PC-9 (cell line): ENCODE measurements at regions not wholly inside any gene's neighbourhood (a gene's known extent, or its start where the extent isn't known, plus 50 kb on each side); places are given as distances from the start of the nearest gene placed in this dataset.

Experiments used
- BruUV-seq: library from RNA; stranded (reverse); fragments of 400-500 nt; replicated peaks from 2 replicates; lab custom pipeline; 2021; lab: Mats Ljungman, UMichigan
- CTCF ChIA-PET: fragments of 300-600 bp; sonication (Branson Sonifier 250); formaldehyde crosslinking; loops from one replicate; lab custom pipeline; 2022; ENCODE audit warnings: antibody characterized with exemption; lab: Charles Lee
- POLR2A ChIA-PET: fragments of 300-600 bp; sonication (Branson Sonifier 250); formaldehyde crosslinking; loops from one replicate; lab custom pipeline; 2022; ENCODE audit warnings: antibody characterized with exemption; ENCODE audit not compliant: unreplicated experiment; lab: Charles Lee
- DNase-seq, 2 experiments: peaks; one replicate each; pipeline versions ENCODE4 v3.0.0 to v3.0.0-alpha.2; 2015 to 2022; ENCODE audit warnings: mixed read lengths in 1 of 2
- H2AFZ ChIP-seq: fragments of 200-600 bp; sonication (generic); 2 replicates; pipeline ENCODE4 v1.8.1; 2017; ENCODE audit warnings: antibody characterized with exemption
- H3F3A ChIP-seq: fragments of 200-600 bp; sonication (generic); 2 replicates; pipeline ENCODE4 v1.8.1; 2017; ENCODE audit warnings: antibody characterized with exemption, mild to moderate bottlenecking, low read depth; ENCODE audit not compliant: insufficient read depth
- H3K27ac ChIP-seq: fragments of 200-600 bp; sonication (generic); 2 replicates; pipeline ENCODE4 v1.6.1; 2016; ENCODE audit warnings: mixed run types
- H3K27me3 ChIP-seq: fragments of 200-600 bp; sonication (generic); 2 replicates; pipeline ENCODE4 v1.6.1; 2016; ENCODE audit warnings: low read depth, mixed run types; ENCODE audit not compliant: insufficient read depth
- H3K36me3 ChIP-seq: fragments of 200-600 bp; sonication (generic); 2 replicates; pipeline ENCODE4 v1.6.1; 2016; ENCODE audit warnings: low read depth, mixed run types
- H3K4me1 ChIP-seq: fragments of 200-600 bp; sonication (generic); replicated peaks from 2 replicates; pipeline ENCODE4 v1.6.1; 2016; ENCODE audit warnings: mixed run types; ENCODE audit not compliant: insufficient read depth
- H3K4me2 ChIP-seq: fragments of 200-600 bp; sonication (generic); 2 replicates; pipeline ENCODE4 v1.6.1; 2017; ENCODE audit warnings: mixed run types
- H3K4me3 ChIP-seq: fragments of 200-600 bp; sonication (generic); 2 replicates; pipeline ENCODE4 v1.6.1; 2016; ENCODE audit warnings: mixed run types
- H3K79me2 ChIP-seq: fragments of 200-600 bp; sonication (generic); 2 replicates; pipeline ENCODE4 v1.6.1; 2017; ENCODE audit warnings: low read depth, mixed run types
- H3K9me2 ChIP-seq: fragments of 200-600 bp; sonication (generic); 2 replicates; pipeline ENCODE4 v1.8.1; 2017; ENCODE audit warnings: mild to moderate bottlenecking; ENCODE audit not compliant: insufficient read depth
- H3K9me3 ChIP-seq: fragments of 200-600 bp; sonication (generic); 2 replicates; pipeline ENCODE4 v1.8.1; 2016; ENCODE audit warnings: low read depth; ENCODE audit not compliant: insufficient read depth
- H4K20me1 ChIP-seq: fragments of 200-600 bp; sonication (generic); 2 replicates; pipeline ENCODE4 v1.8.1; 2017; ENCODE audit not compliant: insufficient read depth
- CTCF ChIP-seq: fragments of 200-600 bp; sonication (generic); conservative IDR thresholded peaks from 2 replicates; pipeline ENCODE4 v1.6.1; 2017; ENCODE audit warnings: mixed run types, antibody characterized with exemption, mild to moderate bottlenecking, moderate library complexity
- EZH2 ChIP-seq: fragments of 200-600 bp; sonication (generic); IDR thresholded peaks from 2 replicates; pipeline ENCODE4 v1.8.0; 2017; ENCODE audit warnings: antibody characterized with exemption, low read depth
- intact Hi-C: fragments of 100-400 bp; cut with micrococcal nuclease; formaldehyde crosslinking; loops from one replicate; pipeline ENCODE4 v1.10.0; 2022; ENCODE audit not compliant: unreplicated experiment

DNA sequence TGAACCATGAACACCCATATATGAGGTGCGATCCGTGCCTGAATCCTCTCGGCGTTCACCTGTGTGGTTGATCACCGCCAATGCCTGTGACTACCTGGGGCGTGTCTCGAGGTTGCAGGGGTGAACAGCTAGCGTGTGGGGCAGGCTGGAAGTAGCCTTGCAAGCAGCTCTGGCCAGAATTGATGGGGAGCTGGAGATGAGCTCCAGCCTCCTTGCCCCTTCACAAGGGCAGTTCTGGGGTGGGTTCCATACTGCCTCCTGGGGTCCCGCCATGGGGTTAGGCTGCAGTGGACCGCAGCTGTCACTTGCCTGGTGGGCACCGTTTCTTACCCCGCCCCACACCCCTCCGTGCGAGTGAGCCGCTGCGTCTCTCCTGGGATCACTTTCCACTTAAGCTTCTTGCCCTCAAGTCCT is 154.5 kb upstream of the SOX1 start:
- Histone ChIP-seq H4K20me1 (no peaks in the 10 kb centered on the region), H3K79me2 (no peaks in the 10 kb centered on the region), H2AFZ (no peak overlapping the region), H3K27ac (no peak overlapping the region), H3F3A (no peaks in the 10 kb centered on the region), H3K27me3 (peaks cover 100% of the 10 kb centered on the region), H3K4me1 (no peaks in the 10 kb centered on the region), H3K9me2 (no peaks in the 10 kb centered on the region), H3K9me3 (no peaks in the 10 kb centered on the region), H3K4me3 (no peak overlapping the region), H3K4me2 (no peak overlapping the region), H3K36me3 (no peaks in the 10 kb centered on the region)
- POLR2A ChIA-PET = no interaction called here
- no TSS peak for BruUV-seq
- intact Hi-C loops = no loop called here
- CTCF ChIA-PET = interaction anchor here (0.5 kb wide), 1 partner anchor 407 kb away, joined by 22 read pairs; no protein-coding TSS in a partner anchor
- TF ChIP-seq CTCF (no peak), EZH2 (no peak)
- DNase-seq = no peak

DNA sequence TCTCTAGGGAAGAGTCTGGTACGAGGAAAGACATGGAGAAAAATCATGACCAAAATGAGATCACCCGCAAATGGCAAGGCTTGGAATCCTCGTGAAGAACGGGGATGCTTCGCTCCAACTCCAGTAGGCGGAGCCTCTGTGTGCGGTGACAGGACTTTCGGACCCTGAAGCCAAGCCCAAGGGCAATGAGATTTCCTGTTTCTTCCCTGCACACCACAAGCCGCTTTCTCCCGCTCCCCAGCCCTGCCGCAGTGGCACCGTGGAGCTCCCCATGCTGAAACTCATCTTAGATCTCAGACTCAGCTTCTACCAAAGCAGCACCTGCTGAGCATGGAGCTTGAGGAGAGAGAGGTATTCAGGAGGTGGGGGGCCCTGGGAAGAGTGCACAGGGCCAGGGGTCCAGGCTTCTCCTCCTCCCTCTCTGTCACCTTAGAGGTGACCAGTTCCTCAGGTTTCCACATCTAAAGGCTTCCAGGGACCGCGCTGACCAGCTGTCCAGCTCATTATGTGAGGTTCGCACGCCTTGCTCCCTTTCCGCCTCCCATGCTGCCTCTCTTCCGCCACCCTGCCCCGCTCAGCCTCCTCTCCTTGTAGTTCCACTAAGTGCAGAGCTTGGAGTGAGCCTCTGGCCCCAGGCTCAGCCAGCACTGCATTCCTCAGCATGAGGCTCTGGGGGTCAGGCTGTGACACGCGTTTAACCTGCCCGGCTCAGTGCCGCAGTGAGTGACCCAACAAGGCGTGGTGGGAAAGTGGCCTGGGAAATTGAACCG is 153.8 kb upstream of the SOX1 start:
- Histone ChIP-seq H2AFZ (no peak overlapping the region), H3K9me2 (no peaks in the 10 kb centered on the region), H3K27me3 (peaks cover 100% of the 10 kb centered on the region), H3K4me3 (no peak overlapping the region), H3K79me2 (no peaks in the 10 kb centered on the region), H3K36me3 (no peaks in the 10 kb centered on the region), H3K4me1 (no peaks in the 10 kb centered on the region), H3K27ac (no peak overlapping the region), H3F3A (no peaks in the 10 kb centered on the region), H3K9me3 (no peaks in the 10 kb centered on the region), H3K4me2 (no peak overlapping the region), H4K20me1 (no peaks in the 10 kb centered on the region)
- TF ChIP-seq CTCF (no peak), EZH2 (no peak)
- DNase-seq = no peak
- ChIA-PET CTCF (no interaction called here), POLR2A (no interaction called here)
- intact Hi-C loops = no loop called here
- no TSS peak for BruUV-seq

DNA sequence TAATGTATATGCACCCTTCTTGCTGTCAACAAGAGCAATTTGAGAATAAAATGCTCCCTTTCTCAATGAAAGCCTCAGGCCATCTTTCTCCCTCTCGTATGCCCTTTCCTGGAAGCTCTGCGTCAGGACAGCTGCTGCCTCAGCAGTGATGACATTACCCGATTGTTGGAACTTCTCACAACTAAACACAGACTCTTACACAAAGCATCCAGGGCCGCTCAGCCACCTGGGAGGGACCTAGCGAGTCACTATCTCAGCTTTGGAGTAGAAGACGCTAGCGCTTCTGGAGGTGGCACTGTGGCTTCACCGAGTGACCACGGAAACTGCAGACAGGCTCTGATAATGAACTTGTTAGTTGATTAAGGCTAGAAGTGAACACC is 153.2 kb upstream of the SOX1 start:
- POLR2A ChIA-PET = no interaction called here
- Histone ChIP-seq H3K27ac (no peak overlapping the region), H3K27me3 (peaks cover 100% of the 10 kb centered on the region), H3K79me2 (no peaks in the 10 kb centered on the region), H3K36me3 (no peaks in the 10 kb centered on the region), H3K9me2 (no peaks in the 10 kb centered on the region), H3K4me3 (no peak overlapping the region), H4K20me1 (no peaks in the 10 kb centered on the region), H3K9me3 (no peaks in the 10 kb centered on the region), H2AFZ (no peak overlapping the region), H3K4me2 (no peak overlapping the region), H3K4me1 (no peaks in the 10 kb centered on the region), H3F3A (no peaks in the 10 kb centered on the region)
- CTCF ChIA-PET = no interaction called here
- TF ChIP-seq CTCF = no peak
- no peak for TF ChIP-seq EZH2
- intact Hi-C loops = no loop called here
- BruUV-seq = no TSS peak
- no peak for DNase-seq
